Raji (cell line): ENCODE measurements at regions not wholly inside any gene's neighbourhood (a gene's known extent, or its start where the extent isn't known, plus 50 kb on each side); places are given as distances from the start of the nearest gene placed in this dataset.

ENCODE experiments used
- POLR2A ChIP-seq: IDR thresholded peaks from 2 replicates; pipeline ENCODE4 v1.6.1; 2011; ENCODE audit warnings: low read depth, low read length, control low read depth; ENCODE audit not compliant: insufficient read depth

DNA sequence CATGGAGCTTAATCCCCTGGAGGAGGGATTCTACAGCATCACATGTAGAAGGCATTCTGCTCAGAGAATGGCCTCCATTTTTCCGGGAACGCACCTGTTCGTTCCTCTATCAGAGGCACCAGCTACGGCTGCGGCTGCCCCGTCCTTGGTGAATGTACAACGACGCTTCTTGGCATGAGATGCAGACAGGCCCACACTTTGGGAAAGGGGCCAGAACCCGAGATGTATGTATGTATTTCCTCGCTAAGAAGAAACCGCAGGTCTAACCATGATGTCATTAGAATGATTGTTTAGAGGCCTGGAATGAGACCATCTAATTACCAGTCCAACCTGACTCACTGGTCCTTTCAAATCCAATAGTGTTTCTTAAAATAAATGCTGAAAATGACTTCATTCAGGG is 1293.4 kb downstream of the TBC1D22A start:
- TF ChIP-seq POLR2A, result no peak

DNA sequence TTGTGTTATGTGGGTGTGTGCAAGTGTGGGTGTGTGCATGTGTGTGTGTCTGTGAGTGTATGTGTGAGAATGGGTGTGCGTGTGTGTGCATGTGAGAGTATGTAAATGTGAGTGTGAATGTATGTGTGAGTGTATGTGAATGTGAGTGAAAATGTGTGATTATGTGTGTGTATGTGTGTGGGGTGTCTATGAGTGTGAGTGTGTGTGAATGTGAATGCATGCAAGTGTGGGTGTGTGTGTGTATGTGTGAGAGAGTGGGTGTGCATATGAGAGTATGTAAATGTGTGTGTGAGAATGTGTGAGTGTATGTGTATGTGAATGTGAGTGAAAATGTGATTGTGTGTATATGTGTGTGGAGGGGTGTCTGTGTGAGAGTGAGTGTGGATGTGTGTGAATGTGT is 1292.7 kb downstream of the TBC1D22A start:
- no peak for TF ChIP-seq POLR2A

DNA sequence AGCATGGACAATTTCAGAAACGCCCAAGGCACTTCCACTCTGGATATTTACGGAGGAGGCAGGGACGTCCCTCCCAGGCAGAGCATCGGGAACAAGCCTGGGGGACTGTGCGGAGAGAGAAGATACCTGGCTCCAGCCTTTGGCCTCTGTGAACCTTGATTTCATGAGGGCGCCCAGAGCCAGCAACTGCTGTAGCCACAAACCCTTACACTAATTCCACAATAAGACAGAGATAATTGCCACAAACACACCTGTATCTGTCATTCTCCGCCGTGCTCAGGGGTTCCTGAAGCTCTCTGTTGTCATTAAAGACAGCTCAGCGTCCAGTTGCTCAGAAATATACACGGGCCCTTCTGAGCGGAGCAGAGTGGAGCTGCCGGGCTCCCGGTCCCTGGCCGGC is 1292.1 kb downstream of the TBC1D22A start:
- no peak for TF ChIP-seq POLR2A

DNA sequence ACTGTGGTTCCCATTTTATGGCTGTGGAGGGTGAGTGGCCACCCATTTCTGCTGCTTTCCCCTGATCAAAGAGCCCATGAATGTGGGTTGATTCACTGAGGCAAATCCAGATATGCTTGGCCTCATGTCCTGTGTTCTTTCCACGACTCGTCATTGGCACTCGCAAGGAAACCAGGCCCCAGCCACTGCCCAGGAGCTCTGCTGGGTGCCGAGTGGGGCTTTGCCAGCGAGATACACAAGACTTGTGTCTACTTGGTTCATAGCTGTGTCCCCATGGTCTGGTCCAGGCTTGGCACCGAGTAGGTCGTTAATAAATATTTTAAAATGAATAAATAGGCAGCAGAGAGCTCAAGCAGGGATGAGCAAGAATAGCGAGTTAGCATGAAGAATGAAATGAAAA is 1291.5 kb downstream of the TBC1D22A start:
- no peak for TF ChIP-seq POLR2A

DNA sequence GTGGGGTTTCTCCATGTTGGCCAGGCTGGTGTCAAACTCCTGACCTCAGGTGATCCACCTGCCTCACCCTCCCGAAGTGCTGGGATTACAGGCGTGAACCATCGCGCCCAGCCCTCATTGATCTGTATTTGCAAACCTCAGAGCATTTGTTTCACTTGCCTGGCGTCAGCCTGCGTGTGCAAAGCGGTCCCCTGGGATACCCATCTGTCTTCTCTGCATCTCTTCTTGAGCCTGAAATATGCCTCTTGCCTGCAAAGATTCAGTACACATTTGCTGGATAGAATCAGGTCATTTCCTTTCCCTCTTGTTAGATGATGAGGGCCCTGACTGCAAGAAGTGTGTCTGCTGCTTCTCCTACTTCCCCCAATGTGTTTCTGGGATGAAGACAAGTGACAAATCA is 1291.0 kb downstream of the TBC1D22A start:
- TF ChIP-seq POLR2A, result no peak

DNA sequence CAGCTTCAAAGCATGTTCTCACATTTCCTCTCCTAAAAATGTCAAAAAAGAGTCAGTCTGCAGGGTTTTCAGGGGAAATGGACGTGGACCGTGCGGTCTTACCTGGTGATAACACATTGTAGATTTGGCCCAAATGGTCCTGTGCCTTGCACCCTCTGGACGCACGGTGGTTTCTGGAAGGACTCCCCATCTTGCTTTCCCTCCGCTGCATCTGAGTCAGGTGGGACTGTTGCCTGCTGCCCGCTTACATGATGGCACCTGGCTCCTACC is 1290.1 kb downstream of the TBC1D22A start:
- TF ChIP-seq POLR2A, result no peak

DNA sequence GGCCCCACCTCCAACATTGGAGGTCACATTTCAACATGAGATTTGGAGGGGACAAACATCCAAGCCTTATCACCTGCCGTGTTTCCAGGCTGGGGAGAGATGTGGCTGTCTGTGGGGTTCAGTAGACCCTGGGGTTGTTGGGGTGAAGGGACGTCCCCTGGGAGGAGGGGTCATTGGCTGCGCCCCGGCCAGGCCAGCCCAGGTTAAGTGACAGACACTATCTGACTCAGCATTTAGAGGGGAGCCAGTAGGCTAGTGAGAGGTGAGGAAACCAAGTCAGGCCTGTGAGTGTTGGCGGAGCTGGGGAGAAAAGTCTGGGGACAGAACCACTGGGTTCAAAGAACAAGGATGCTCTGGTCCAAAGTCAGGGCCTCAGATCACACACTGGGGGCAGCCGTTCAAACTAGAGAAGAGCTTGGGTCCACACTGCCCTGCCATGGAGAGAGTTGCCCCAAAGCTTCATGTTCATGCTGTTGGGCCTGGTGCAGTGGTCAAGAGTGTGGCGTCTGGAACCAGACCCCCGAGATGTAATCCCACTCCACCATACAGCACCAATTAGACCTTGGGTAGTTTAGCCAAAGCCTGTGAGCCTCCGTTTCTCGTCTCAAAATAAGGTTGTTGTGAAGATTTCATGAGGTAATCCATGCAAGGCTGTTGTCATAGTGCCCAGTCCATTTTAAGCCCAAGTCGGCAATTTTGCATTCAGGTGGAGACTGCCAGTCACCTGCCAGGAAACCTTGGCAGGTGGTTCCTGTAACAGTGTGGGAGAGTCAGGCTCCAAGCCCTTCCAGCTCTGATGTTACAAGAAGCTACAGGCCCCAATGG is 1289.6 kb downstream of the TBC1D22A start:
- no peak for TF ChIP-seq POLR2A

DNA sequence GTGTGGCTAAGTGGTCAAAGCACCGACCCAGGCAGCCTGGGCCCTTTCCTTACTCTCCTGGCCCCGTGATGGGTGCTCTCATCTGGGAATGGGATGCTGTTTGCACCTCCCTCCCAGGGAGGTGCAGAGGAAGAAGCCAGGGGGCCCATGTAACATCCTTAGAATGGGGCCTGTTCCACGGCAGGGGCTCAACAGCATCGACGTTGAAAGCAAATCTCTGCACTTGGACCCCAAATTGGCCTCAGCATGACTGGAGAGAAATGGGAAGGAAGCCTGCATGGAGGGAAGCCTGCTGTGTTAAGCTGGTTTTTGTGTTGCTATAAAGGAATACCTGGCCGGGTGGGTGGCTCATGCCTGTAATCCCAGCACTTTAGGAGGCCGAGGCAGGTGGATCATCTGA is 1288.4 kb downstream of the TBC1D22A start:
- TF ChIP-seq POLR2A, result no peak

DNA sequence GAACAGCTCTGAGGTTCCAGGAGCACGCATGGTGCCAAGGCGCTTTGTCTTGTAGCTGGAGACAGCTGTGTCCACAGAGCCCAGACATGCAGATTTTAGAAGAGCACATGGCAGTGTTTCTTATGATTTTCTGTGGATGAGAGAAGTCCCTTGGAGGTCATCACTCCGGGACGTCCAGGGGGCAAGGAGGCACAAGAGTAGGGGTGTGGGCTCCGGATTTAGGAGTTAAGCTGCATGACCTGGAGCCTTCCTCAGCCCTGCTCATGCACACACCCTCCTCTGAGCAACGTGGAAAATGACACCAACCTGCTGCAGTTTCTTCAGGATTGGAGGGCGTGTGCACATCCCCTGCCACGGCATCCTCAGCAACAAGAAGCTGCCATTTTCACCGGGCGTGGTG is 1286.7 kb downstream of the TBC1D22A start:
- no peak for TF ChIP-seq POLR2A

DNA sequence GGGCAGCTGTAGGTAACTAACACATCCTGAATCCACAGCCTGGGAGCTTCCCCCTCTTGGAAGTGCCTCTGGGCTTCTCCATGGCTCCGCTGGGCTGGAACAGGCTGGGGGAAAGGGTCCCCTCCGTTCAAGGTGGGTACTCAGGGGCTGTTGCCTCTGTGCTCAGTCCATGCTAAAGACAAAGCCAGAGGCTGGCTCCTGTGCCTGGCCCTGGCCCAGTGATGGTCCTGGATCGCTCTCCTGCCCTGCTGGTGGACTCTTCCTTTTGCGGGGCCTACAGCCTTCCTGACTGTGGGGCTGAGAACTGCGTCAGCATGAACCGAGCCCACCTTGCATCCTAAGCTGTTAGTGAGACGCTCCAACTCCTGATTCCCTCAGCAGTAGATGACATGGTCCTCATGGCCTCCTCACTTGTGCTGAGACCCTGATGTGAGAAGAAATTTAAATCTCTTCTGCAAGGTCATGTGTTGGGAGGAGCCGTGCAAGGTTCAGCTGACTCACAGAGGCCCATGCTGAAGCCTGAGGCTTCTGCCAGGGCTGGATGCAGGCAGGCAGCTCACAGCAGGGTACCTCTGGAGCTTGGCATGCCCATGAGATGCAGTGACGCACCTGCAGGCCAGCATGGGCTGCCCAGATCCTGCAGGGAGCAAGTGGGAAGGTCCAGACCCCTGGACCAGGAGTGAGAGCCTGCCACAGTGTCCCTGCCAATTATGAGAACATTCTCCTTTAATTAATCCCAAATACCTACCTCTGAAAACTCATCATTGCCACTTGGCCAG is 1285.5 kb downstream of the TBC1D22A start:
- no peak for TF ChIP-seq POLR2A

DNA sequence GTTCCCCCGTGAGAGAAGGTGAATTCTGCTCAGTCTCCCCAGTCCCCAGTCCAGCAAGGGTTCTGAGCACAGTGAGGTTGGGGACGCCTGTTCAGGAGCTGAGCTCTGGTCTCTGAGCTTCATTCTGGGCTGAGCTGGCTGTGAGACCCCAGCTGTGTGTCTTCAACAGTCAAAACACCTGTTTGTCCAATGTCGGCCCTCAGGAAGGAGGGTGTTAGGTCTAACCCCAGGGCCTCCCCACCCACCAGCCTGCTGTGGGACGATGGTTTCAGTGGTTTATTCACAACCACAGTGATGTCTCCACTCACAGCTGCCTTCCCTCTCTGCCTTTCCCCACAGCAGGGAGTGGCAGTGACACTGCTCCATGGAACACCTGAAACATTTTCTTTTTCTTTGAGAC is 1282.9 kb downstream of the TBC1D22A start:
- TF ChIP-seq POLR2A, result no peak

DNA sequence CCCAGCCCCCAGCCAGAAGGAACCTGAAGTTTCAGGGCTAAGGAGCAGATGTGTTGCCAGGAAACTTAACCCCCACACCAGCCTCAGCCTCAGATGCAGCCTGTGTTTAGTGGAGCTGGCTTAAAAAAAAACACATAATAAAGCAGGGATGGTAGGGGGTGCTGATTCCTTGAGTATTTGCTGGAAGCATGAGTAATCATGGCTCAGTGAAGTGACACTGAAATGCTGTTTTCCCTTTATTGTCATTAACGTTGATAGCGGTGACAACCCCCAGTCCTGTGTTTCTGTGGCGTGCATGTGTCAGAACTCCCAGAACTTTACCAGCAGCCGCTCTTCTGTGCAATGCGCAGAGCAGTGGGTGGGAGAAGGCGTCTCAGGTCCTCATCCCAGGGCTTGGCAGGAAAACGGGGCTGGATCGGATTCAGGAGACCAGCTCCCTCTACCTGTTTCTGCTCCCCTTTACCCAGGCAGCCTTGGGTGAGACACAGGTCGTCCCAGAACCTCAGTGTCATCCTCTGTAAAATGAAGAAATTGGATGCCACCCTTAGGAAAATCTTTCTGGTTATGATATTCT is 1282.1 kb downstream of the TBC1D22A start:
- no peak for TF ChIP-seq POLR2A

DNA sequence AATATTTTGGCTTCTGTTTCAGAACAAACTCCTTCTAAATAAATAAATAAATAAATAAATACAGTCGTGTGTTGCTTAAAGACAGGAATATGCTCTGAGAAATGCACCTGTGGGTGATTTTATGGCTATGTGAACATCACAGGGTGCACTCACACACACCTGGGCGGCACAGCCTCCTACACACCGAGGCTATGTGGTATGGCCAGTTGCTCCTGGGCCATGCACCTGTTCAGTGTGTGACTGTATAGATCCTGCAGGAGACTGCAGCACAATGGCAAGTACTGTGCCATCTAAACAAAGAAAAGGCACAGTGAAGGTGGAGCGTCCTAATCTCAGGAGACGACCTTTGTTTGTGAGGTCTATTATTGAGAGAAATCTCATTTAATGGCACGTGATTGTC is 1281.1 kb downstream of the TBC1D22A start:
- no peak for TF ChIP-seq POLR2A

DNA sequence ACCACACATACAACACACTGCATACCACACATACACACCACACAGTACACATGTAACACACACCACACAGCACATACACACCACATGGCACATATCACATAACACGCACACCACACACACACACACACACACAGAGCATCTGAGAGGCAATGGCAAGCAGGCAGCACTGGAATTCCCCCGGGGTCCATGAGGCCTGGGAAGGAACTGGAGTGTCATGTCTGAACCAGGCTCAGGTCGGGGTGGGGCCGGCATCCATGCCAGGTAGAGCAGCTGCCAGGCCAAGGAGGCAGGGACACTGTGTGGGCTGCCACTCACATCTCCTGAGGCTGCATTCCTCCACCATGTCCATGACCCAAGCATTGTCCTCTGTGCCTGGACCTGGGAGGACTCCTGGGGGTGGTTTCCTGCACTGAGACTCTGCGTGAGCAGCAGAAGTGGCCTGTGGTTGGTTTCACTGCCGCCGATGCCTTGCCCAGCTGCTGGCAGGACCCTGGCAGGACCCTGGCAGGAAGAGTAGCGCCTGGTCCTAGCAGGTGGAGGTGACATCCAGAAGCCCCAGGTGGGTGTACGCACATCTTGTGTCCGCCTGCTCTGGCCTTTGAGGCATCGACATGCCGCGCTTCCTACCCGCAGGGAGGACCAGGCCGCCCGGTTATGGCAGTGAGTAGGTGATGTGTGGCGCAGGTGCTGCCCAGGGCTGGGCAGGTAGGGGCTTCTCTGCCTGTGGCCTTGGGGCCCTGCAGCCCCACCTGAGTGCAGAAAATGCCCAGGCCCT is 1280.4 kb downstream of the TBC1D22A start:
- TF ChIP-seq POLR2A, result no peak

DNA sequence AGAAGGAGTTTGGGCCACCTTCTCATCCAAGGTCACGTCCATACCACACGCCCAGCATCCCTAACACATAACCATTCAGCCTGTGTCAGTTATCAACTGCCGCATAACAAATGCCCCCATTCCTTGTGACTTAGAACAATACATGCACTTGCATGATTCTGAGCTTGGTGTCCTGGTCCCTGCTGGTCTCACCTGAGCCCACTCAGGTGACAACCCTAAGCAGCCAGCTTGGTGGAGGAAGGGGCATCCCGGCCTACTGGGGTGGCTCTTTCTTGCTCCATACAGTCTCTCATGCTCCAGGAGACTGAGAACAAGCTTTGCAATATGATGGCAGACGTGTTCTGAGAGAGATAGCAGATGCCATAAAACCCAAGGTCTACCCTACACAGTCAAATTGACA is 1276.9 kb downstream of the TBC1D22A start:
- no peak for TF ChIP-seq POLR2A
